Stomach (tissue), 4 donors: ENCODE measurements at regions not wholly inside any gene's neighbourhood (a gene's known extent, or its start where the extent isn't known, plus 50 kb on each side); places are given as distances from the start of the nearest gene placed in this dataset.

Source experiments
- CTCF ChIP-seq, 7 experiments: fragments of 450-650 bp in 4 of 7; fragments of 200-600 bp in 3 of 7; sonication (generic) in 3 of 7; IDR thresholded peaks; one replicate each; pipeline ENCODE4 v1.5.1; 2016 to 2019; ENCODE audit warnings: antibody characterized with exemption in 7 of 7, control low read depth in 2 of 7, mild to moderate bottlenecking in 1 of 7
- POLR2A ChIP-seq, 4 donors: fragments of 450-650 bp; IDR thresholded peaks; one replicate each; pipeline ENCODE4 v1.6.1; 2016; ENCODE audit warnings: antibody characterized with exemption in 4 of 4, control low read depth in 2 of 4, mild to moderate bottlenecking in 1 of 4, moderate library complexity in 1 of 4
- POLR2AphosphoS5 ChIP-seq, 3 donors: sonication (generic); formaldehyde crosslinking; IDR thresholded peaks; one replicate each; pipeline ENCODE4 v1.6.1; 2016; ENCODE audit warnings: antibody characterized with exemption in 3 of 3

GRCh38 chr5:30811298-30811697 lies 382.2 kb upstream of the CDH6 start:
- TF ChIP-seq CTCF (IDR thresholded peaks at IDR 0.05), result no peak
- TF ChIP-seq POLR2A (IDR thresholded peaks at IDR 0.05), result no peak
- TF ChIP-seq POLR2AphosphoS5 (IDR thresholded peaks at IDR 0.05), result no peak
